Testis (tissue), 2 donors: ENCODE measurements at regions not wholly inside any gene's neighbourhood (a gene's known extent, or its start where the extent isn't known, plus 50 kb on each side); places are given as distances from the start of the nearest gene placed in this dataset.

Source experiments
- DNase-seq: peaks from one replicate; pipeline ENCODE4 v3.0.0-alpha.2; 2019
- H3K27ac ChIP-seq, 2 donors: fragments of 200-600 bp; sonication (generic); one replicate each; pipeline ENCODE4 v1.5.1; 2019
- H3K27me3 ChIP-seq: fragments of 200-600 bp; sonication (generic); one replicate; pipeline ENCODE4 v1.5.1; 2019
- H3K36me3 ChIP-seq: fragments of 200-600 bp; sonication (generic); one replicate; pipeline ENCODE4 v1.5.1; 2017; ENCODE audit warnings: low read depth; ENCODE audit errors: missing control alignments
- H3K4me1 ChIP-seq: fragments of 200-600 bp; sonication (generic); one replicate; pipeline ENCODE4 v1.5.1; 2019
- H3K4me3 ChIP-seq, 2 donors: fragments of 200-600 bp; sonication (generic); one replicate each; pipeline ENCODE4 v1.5.1; 2017 to 2019
- H3K9me3 ChIP-seq: fragments of 200-600 bp; sonication (generic); one replicate; pipeline ENCODE4 v1.5.1; 2017
- POLR2A ChIP-seq: fragments of 450-650 bp; IDR thresholded peaks from one replicate; pipeline ENCODE4 v1.6.1; 2017; ENCODE audit warnings: antibody characterized with exemption, mild to moderate bottlenecking, moderate library complexity
- WGBS, 2 donors: methylation state at CpG; one replicate each; pipeline ENCODE4 v1.1.5; 2018; 5-methylcytosine and 5-hydroxymethylcytosine counted together
- intact Hi-C: fragments of 100-400 bp; cut with DNase I; formaldehyde crosslinking; loops from one replicate; pipeline ENCODE4 v1.15.1; 2023; ENCODE audit warnings: low total_unique reads
- TF ChIP-seq, protein P1 (sequence below), 3 experiments: fragments of 450-650 bp in 2 of 3; fragments of 200-600 bp in 1 of 3; sonication (generic) in 1 of 3; IDR thresholded peaks; one replicate each; pipeline ENCODE4 v1.5.1; 2016 to 2019; ENCODE audit warnings: antibody characterized with exemption in 3 of 3, mild to moderate bottlenecking in 2 of 3, moderate library complexity in 1 of 3

DNA sequence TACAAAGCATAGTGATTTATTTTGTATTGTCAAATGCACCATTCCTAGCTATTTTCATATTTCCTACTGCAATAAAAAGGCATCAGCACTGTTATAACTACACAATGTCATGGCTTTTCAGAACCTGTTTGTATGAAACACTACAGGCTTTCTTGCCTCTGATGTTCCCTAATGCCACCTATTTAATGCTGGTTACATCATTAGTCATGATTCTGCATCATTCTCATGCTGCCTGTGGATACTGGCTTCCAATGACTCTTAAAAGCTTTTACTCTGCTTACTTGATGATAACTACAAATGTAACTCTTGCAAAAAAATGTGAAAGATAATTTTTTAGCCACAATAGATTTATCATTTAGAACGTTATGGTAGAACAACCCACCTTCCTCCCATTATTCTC, 529.4 kb downstream of the HTR7 start:
- no peak for DNase-seq
- 67 to 73% methylated on average over 1 of the region's 1 CpG for WGBS, 2 donors
- intact Hi-C loops: no loop called here

DNA sequence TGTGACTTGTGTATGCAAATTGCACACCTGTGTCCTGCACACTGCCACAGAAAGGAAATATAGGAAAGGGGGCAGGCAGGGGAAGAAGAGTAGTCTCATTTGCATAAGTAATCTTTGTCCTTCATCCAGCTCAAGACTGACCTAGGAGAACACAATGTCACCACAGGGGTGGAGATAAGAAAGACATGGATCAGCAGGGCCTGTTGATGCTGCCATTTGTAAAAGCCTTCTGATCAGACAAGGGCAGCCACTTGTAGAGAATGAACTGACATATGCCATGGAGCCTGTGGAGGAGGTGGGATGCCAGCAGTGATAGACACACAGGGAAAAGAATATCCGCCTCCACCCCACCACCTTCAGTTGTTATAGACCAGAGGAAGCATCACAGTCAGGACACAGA, 528.9 kb downstream of the HTR7 start:
- Histone ChIP-seq H3K27me3 (no peaks in the 10 kb centered on the region), H3K27ac (no peak overlapping the region), H3K9me3 (no peaks in the 10 kb centered on the region), H3K4me3 (no peak overlapping the region), H3K4me1 (no peaks in the 10 kb centered on the region), H3K36me3 (no peaks in the 10 kb centered on the region)
- intact Hi-C loops: no loop called here
- TF ChIP-seq, protein P1, sequence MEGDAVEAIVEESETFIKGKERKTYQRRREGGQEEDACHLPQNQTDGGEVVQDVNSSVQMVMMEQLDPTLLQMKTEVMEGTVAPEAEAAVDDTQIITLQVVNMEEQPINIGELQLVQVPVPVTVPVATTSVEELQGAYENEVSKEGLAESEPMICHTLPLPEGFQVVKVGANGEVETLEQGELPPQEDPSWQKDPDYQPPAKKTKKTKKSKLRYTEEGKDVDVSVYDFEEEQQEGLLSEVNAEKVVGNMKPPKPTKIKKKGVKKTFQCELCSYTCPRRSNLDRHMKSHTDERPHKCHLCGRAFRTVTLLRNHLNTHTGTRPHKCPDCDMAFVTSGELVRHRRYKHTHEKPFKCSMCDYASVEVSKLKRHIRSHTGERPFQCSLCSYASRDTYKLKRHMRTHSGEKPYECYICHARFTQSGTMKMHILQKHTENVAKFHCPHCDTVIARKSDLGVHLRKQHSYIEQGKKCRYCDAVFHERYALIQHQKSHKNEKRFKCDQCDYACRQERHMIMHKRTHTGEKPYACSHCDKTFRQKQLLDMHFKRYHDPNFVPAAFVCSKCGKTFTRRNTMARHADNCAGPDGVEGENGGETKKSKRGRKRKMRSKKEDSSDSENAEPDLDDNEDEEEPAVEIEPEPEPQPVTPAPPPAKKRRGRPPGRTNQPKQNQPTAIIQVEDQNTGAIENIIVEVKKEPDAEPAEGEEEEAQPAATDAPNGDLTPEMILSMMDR (IDR thresholded peaks at IDR 0.05): no peak
- TF ChIP-seq POLR2A: no peak
- no peak for DNase-seq
- WGBS, 2 donors: 88 to 100% methylated on average over 1 of the region's 1 CpG

More for the DNA sequence above, 529.4 kb downstream of the HTR7 start:
- Histone ChIP-seq H3K36me3 (no peaks in the 10 kb centered on the region), H3K27me3 (no peaks in the 10 kb centered on the region), H3K4me3 (no peak overlapping the region), H3K4me1 (no peaks in the 10 kb centered on the region), H3K9me3 (no peaks in the 10 kb centered on the region), H3K27ac (no peak overlapping the region)
- TF ChIP-seq POLR2A: no peak
- TF ChIP-seq, protein P1 (IDR thresholded peaks at IDR 0.05): no peak

DNA sequence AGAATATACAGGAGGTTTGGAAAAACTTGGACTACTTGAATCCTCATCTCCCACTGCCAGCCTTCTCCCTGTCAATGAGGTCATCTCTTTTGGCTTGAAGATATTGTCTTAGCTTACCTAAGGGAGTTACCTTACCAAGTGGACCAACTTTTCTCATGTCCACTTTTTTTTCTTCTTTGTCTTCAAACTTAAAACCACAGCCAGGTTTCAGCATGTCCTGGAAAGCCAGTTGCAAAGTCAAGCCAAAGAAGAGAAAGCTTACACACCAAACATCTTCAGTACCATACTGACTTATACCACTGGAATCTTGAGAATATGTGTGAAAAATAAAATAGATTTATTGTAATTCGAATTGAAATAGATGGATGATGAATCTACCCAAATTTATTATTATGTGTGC, 520.5 kb downstream of the HTR7 start:
- intact Hi-C loops: no loop called here
- Histone ChIP-seq H3K9me3 (no peaks in the 10 kb centered on the region), H3K36me3 (no peaks in the 10 kb centered on the region), H3K27ac (no peak overlapping the region), H3K4me1 (no peaks in the 10 kb centered on the region), H3K27me3 (no peaks in the 10 kb centered on the region), H3K4me3 (no peak overlapping the region)
- DNase-seq: no peak
- TF ChIP-seq POLR2A: no peak
- TF ChIP-seq, protein P1 (IDR thresholded peaks at IDR 0.05): no peak
- 77 to 78% methylated on average over 1 of the region's 1 CpG for WGBS, 2 donors

DNA sequence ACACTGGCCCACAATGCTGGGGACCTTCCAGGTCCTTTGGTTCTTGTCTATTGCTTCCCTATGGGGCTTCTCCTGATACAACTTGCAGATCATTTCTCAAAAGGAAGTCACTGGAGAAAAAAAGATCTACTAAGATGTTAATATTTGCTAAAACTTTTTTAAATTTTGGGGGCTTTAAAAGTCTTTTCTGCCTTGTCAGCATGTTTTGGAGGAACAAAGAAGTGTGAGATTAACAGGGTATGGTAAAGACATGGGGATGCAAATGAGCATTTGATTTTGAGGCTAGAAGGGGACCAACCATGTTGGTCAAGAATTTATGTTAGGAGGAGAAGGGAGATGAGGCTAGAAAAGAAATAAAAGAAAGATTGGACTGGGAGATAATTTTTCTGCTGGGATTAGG, 515.4 kb downstream of the HTR7 start:
- no peak for DNase-seq
- TF ChIP-seq, protein P1 (IDR thresholded peaks at IDR 0.05): no peak
- no peak for TF ChIP-seq POLR2A
- Histone ChIP-seq H3K27ac (no peak overlapping the region), H3K4me1 (no peaks in the 10 kb centered on the region), H3K9me3 (no peaks in the 10 kb centered on the region), H3K4me3 (no peak overlapping the region), H3K27me3 (no peaks in the 10 kb centered on the region), H3K36me3 (no peaks in the 10 kb centered on the region)
- intact Hi-C loops: no loop called here

DNA sequence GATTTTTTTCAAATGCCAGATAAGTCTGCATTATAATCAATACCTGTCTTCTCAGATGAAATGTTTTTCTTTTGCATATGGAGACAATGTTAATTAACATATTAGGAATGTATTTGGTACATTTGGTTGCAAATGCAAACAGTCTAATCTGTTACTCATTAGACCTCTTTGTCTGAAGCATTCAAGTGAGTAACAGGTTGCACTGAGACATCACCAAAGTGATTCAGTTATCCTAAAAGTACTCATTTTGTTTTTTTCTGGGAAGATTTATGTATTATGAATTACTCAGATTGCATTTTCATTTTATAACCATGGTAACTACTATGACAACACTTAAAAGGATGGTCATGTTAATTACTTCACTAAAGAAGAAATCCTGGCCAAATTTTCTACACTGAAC, 513.6 kb downstream of the HTR7 start:
- no peaks in the 10 kb centered on the region for H3K9me3 ChIP-seq
- H3K36me3 ChIP-seq: no peaks in the 10 kb centered on the region
- no peak overlapping the region for H3K4me3 ChIP-seq
- no peaks in the 10 kb centered on the region for H3K27me3 ChIP-seq
- TF ChIP-seq, protein P1 (IDR thresholded peaks at IDR 0.05): no peak
- TF ChIP-seq POLR2A: no peak
- no peak overlapping the region for H3K27ac ChIP-seq
- H3K4me1 ChIP-seq: no peaks in the 10 kb centered on the region
- no peak for DNase-seq
- intact Hi-C loops: no loop called here
